Kidney (tissue), 13 donors: ENCODE measurements at regions not wholly inside any gene's neighbourhood (a gene's known extent, or its start where the extent isn't known, plus 50 kb on each side); places are given as distances from the start of the nearest gene placed in this dataset.
A peak's percentile ranks its signal among the peaks of the same experiment; 100 is the strongest.

Source experiments
- DNase-seq, 5 donors: peaks; one replicate each; pipeline ENCODE4 v3.0.0-alpha.2; 2013 to 2020
- FAIRE-seq: peaks from 2 replicates; lab custom pipeline; 2012; peaks lifted over from hg19 to GRCh38; lab: Jason Lieb, UNC
- H3K27ac ChIP-seq, 2 donors: one replicate each; pipeline ENCODE4 v1.7.0; 2013; ENCODE audit warnings: low read depth in 2 of 2, low read length in 2 of 2, inconsistent platforms in 1 of 2
- H3K27me3 ChIP-seq: one replicate; pipeline ENCODE4 v1.7.1; 2013; ENCODE audit warnings: low read length, inconsistent platforms; ENCODE audit not compliant: control insufficient read depth, insufficient read depth
- H3K36me3 ChIP-seq, 3 donors: one replicate each; pipeline versions ENCODE4 v1.7.0 to v1.7.1; 2013; ENCODE audit warnings: low read length in 3 of 3, control low read depth in 1 of 3, inconsistent platforms in 1 of 3; ENCODE audit not compliant: insufficient read depth in 3 of 3, control insufficient read depth in 2 of 3
- H3K4me1 ChIP-seq, 3 donors: one replicate each; pipeline versions ENCODE4 v1.7.0 to v1.7.1; 2013; ENCODE audit warnings: low read length in 3 of 3, inconsistent platforms in 1 of 3, low read depth in 1 of 3; ENCODE audit not compliant: control insufficient read depth in 2 of 3, insufficient read depth in 2 of 3
- H3K4me3 ChIP-seq, 3 donors: one replicate each; pipeline versions ENCODE4 v1.7.0 to v1.8.1; 2013; ENCODE audit warnings: low read length in 3 of 3, control low read depth in 1 of 3, inconsistent platforms in 1 of 3
- H3K9ac ChIP-seq, 3 donors: one replicate each; pipeline versions ENCODE4 v1.7.0 to v1.7.1; 2013; ENCODE audit warnings: low read length in 3 of 3, control low read depth in 1 of 3, inconsistent platforms in 1 of 3
- H3K9me3 ChIP-seq, 3 donors: one replicate each; pipeline versions ENCODE4 v1.7.0 to v1.7.1; 2013; ENCODE audit warnings: low read length in 3 of 3, control low read depth in 1 of 3, inconsistent platforms in 1 of 3; ENCODE audit not compliant: control insufficient read depth in 2 of 3, insufficient read depth in 1 of 3
- CTCF ChIP-seq: IDR thresholded peaks from 3 replicates; pipeline ENCODE4 v1.5.1; 2012; ENCODE audit warnings: mild to moderate bottlenecking, moderate library complexity, borderline replicate concordance; ENCODE audit not compliant: insufficient read depth; ENCODE audit errors: extremely low read depth
- intact Hi-C: fragments of 100-400 bp; cut with DNase I; formaldehyde crosslinking; loops from one replicate; pipeline ENCODE4 v1.11.1; 2022
- donor health status: control.
- donor health status: control.
- donor health status: control.
- donor health status: control.
- donor health status: control.
- donor health status: DM: yes; HTN: yes; CAD: no.
- donor health status: Normal renal cell carcinoma (clear cell type).

- Histone ChIP-seq H3K27me3 (no peaks in the 10 kb centered on the region), H3K9ac (no peak overlapping the region), H3K4me3 (no peak overlapping the region), H3K27ac (no peak overlapping the region), H3K9me3 (no peaks in the 10 kb centered on the region), H3K36me3 (no peaks in the 10 kb centered on the region), H3K4me1 (peaks cover 0 to 3% (median 0%) of the 10 kb centered on the region in 3 donors)
- intact Hi-C loops = no loop called here
- no peak for TF ChIP-seq CTCF
- FAIRE-seq (no peak), DNase-seq (peak in 4 of 5 donors; percentile 10 to 61 (median 29))
These were observed 166.7 kb downstream of the SEPTIN7 start for GRCh38 chr7:35967366-35968139.

- no peaks in the 10 kb centered on the region for H3K27me3 ChIP-seq
- H3K4me1 ChIP-seq = peaks cover 0 to 3% (median 0%) of the 10 kb centered on the region in 3 donors
- H3K27ac ChIP-seq = no peak overlapping the region
- H3K4me3 ChIP-seq = no peak overlapping the region
- no peaks in the 10 kb centered on the region for H3K9me3 ChIP-seq
- intact Hi-C loops = no loop called here
- DNase-seq = peak in 1 of 5 donors; percentile 69
- no peak for FAIRE-seq
- H3K36me3 ChIP-seq = no peaks in the 10 kb centered on the region
- TF ChIP-seq CTCF = no peak
- H3K9ac ChIP-seq = no peak overlapping the region
These were observed 167.5 kb downstream of the SEPTIN7 start for GRCh38 chr7:35968140-35968940.

GRCh38 chr7:35969066-35969465 lies 168.2 kb downstream of the SEPTIN7 start:
- Histone ChIP-seq H3K36me3 (no peaks in the 10 kb centered on the region), H3K27ac (no peak overlapping the region), H3K4me1 (peaks cover 0 to 3% (median 0%) of the 10 kb centered on the region in 3 donors), H3K9me3 (no peaks in the 10 kb centered on the region), H3K27me3 (no peaks in the 10 kb centered on the region), H3K4me3 (no peak overlapping the region), H3K9ac (no peak overlapping the region)
- no peak for TF ChIP-seq CTCF
- DNase-seq = no peak
- FAIRE-seq = no peak
- intact Hi-C loops = no loop called here
